PFSK-1 (cell line): ENCODE measurements at regions not wholly inside any gene's neighbourhood (a gene's known extent, or its start where the extent isn't known, plus 50 kb on each side); places are given as distances from the start of the nearest gene placed in this dataset.

ENCODE experiments used
- FOXP2 ChIP-seq: optimal IDR thresholded peaks from 2 replicates; pipeline ENCODE3; 2011; ENCODE audit warnings: borderline replicate concordance, control low read depth, inconsistent platforms; ENCODE audit not compliant: insufficient read depth; ENCODE audit errors: extremely low read length, extremely low read depth
- POLR2AphosphoS5 ChIP-seq: IDR thresholded peaks from 2 replicates; pipeline ENCODE4 v1.6.1; 2012; ENCODE audit warnings: low read depth, mild to moderate bottlenecking, control low read depth, low read length, moderate library complexity
- REST ChIP-seq, 2 experiments: IDR thresholded peaks; 2 replicates each; pipeline versions ENCODE4 v1.6.1 to v1.8.0; 2011 to 2012; ENCODE audit warnings: low read depth in 2 of 2, low read length in 2 of 2, control low read depth in 1 of 2, inconsistent platforms in 1 of 2, mild to moderate bottlenecking in 1 of 2, moderate library complexity in 1 of 2; ENCODE audit not compliant: insufficient read depth in 1 of 2
- SIN3A ChIP-seq: IDR thresholded peaks from 2 replicates; pipeline ENCODE4 v1.6.1; 2012; ENCODE audit warnings: mild to moderate bottlenecking, low read length, moderate library complexity, borderline replicate concordance; ENCODE audit not compliant: insufficient read depth
- TAF1 ChIP-seq: IDR thresholded peaks from 2 replicates; pipeline ENCODE4 v1.6.1; 2012; ENCODE audit warnings: low read length, control low read depth, borderline replicate concordance; ENCODE audit not compliant: insufficient read depth

GRCh38 chr6:140494321-140495108 is 1120.1 kb upstream of the CITED2 start:
- TF ChIP-seq SIN3A = no peak
- TF ChIP-seq REST (IDR thresholded peaks at IDR 0.05; ENCODE audit: insufficient read depth in 1 of 2, low read depth in 2 of 2, low read length in 2 of 2) = no peak
- no peak for TF ChIP-seq FOXP2
- no peak for TF ChIP-seq TAF1
- no peak for TF ChIP-seq POLR2AphosphoS5

GRCh38 chr6:140490081-140490480 is 1115.6 kb upstream of the CITED2 start:
- TF ChIP-seq POLR2AphosphoS5 (no peak), SIN3A (no peak), FOXP2 (no peak), TAF1 (no peak), REST (IDR thresholded peaks at IDR 0.05; ENCODE audit: insufficient read depth in 1 of 2, low read depth in 2 of 2, low read length in 2 of 2) (no peak)

GRCh38 chr6:140487586-140487985 is 1113.1 kb upstream of the CITED2 start:
- TF ChIP-seq TAF1 = no peak
- TF ChIP-seq REST (IDR thresholded peaks at IDR 0.05; ENCODE audit: insufficient read depth in 1 of 2, low read depth in 2 of 2, low read length in 2 of 2) = no peak
- TF ChIP-seq FOXP2 = no peak
- no peak for TF ChIP-seq SIN3A
- no peak for TF ChIP-seq POLR2AphosphoS5

GRCh38 chr6:140486450-140487361 is 1112.3 kb upstream of the CITED2 start:
- TF ChIP-seq FOXP2 = no peak
- no peak for TF ChIP-seq POLR2AphosphoS5
- no peak for TF ChIP-seq SIN3A
- TF ChIP-seq TAF1 = no peak
- TF ChIP-seq REST (IDR thresholded peaks at IDR 0.05; ENCODE audit: insufficient read depth in 1 of 2, low read depth in 2 of 2, low read length in 2 of 2) = no peak
